ENCODE measurements at regions not wholly inside any gene's neighbourhood (a gene's known extent, or its start where the extent isn't known, plus 50 kb on each side); places are given as distances from the start of the nearest gene placed in this dataset.

GRCh38 chr9:87390361-87390760 is 107.3 kb upstream of the DAPK1 start:
- no peak for TF ChIP-seq CTCF (IDR thresholded peaks at IDR 0.05)
- no peak for TF ChIP-seq EP300 (IDR thresholded peaks at IDR 0.05)

Measured in suprapubic skin (tissue), 3 donors.